ENCODE measurements at regions not wholly inside any gene's neighbourhood (a gene's known extent, or its start where the extent isn't known, plus 50 kb on each side); places are given as distances from the start of the nearest gene placed in this dataset.

DNA sequence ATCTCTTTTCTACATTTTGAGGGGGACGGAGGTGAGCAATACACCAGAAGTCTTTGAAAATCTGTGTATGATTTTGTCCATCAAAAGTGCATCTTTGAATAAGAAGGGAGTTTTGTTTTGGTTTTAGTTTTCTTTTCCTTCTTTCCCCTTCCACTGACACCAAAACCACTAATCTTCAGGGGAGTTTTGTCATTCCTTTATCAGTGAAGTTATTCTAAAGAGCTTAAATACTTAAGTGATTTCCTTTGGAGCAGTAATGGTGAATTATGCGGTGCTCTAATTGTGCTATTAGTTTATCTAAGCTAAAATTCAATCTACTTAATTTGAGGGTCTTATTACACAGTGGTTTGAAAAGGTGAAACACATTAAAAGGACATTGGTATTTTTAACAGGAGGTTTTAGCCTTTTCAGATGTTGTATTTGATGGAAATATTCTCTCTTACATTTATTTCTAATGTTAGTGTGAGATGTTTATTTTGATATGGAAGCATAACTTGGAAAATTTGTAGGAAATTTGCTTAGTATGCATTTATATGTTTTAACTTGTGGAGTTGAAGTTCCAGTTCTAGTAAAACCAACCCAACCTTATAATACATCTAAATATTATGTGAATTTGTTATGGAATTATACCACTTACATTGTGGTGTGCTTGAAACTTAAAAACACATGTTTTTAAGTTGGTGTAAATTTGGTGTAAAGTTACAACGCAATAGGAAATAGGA is 124.9 kb downstream of the PCDH7 start:
- no peak for TF ChIP-seq POLR2A (IDR thresholded peaks at IDR 0.05; ENCODE audit: low read length)
- no peak for TF ChIP-seq GATA1 (IDR thresholded peaks at IDR 0.05; ENCODE audit: low read depth, low read length)
